Activated CD8-positive, alpha-beta memory T cell treated with anti-CD3 and anti-CD28 coated beads, Interleukin-2, amount 50 U/mL, for 4 hours (primary cell): ENCODE measurements at regions not wholly inside any gene's neighbourhood (a gene's known extent, or its start where the extent isn't known, plus 50 kb on each side); places are given as distances from the start of the nearest gene placed in this dataset.

Experiments used
- DNase-seq: peaks from one replicate; pipeline ENCODE4 v3.0.0-alpha.2; 2020

GRCh38 chr13:40472427-40473220 lies 193.8 kb downstream of the FOXO1 start:
- DNase-seq = no peak

- DNase-seq = no peak
Observed at GRCh38 chr13:40475617-40476016, 190.8 kb downstream of the FOXO1 start.

- no peak for DNase-seq
Observed at GRCh38 chr13:40476175-40476958, 190.1 kb downstream of the FOXO1 start.

GRCh38 chr13:40477623-40478608 lies 188.5 kb downstream of the FOXO1 start:
- no peak for DNase-seq

GRCh38 chr13:40478775-40479174 lies 187.7 kb downstream of the FOXO1 start:
- no peak for DNase-seq

GRCh38 chr13:40479196-40479845 lies 187.1 kb downstream of the FOXO1 start:
- no peak for DNase-seq

GRCh38 chr13:40480012-40480914 lies 186.2 kb downstream of the FOXO1 start:
- DNase-seq = no peak

GRCh38 chr13:40480915-40481516 lies 185.4 kb downstream of the FOXO1 start:
- no peak for DNase-seq

- no peak for DNase-seq
Observed at GRCh38 chr13:40483601-40484000, 182.8 kb downstream of the FOXO1 start.

- no peak for DNase-seq
Observed at GRCh38 chr13:40484101-40484800, 182.2 kb downstream of the FOXO1 start.

- DNase-seq = no peak
Observed at GRCh38 chr13:40484974-40485373, 181.5 kb downstream of the FOXO1 start.

GRCh38 chr13:40485611-40486517 lies 180.6 kb downstream of the FOXO1 start:
- DNase-seq = peak; percentile 68

- no peak for DNase-seq
Observed at GRCh38 chr13:40486518-40487163, 179.8 kb downstream of the FOXO1 start.

- DNase-seq = no peak
Observed at GRCh38 chr13:40488869-40489391, 177.5 kb downstream of the FOXO1 start.

- peak; percentile 49 for DNase-seq
Observed at GRCh38 chr13:40490086-40490758, 176.2 kb downstream of the FOXO1 start.

GRCh38 chr13:40492511-40492910 lies 173.9 kb downstream of the FOXO1 start:
- DNase-seq = no peak

GRCh38 chr13:40494513-40494912 lies 171.9 kb downstream of the FOXO1 start:
- DNase-seq = no peak
